CD14-positive monocyte (primary cell): ENCODE measurements at regions not wholly inside any gene's neighbourhood (a gene's known extent, or its start where the extent isn't known, plus 50 kb on each side); places are given as distances from the start of the nearest gene placed in this dataset.

ENCODE experiments used
- DNase-seq, 3 donors: peaks; one replicate each; pipeline ENCODE4 v3.0.0-alpha.2; 2011 to 2022
- H2AFZ ChIP-seq: 2 replicates; pipeline ENCODE4 v1.6.0; 2012; ENCODE audit warnings: mild to moderate bottlenecking, low read depth, low read length, inconsistent platforms; ENCODE audit not compliant: insufficient read depth, poor library complexity, severe bottlenecking
- H3K27ac ChIP-seq, 2 donors: 1 replicate in 1 of 2; 2 replicates in 1 of 2; pipeline ENCODE4 v1.5.1; 2012 to 2013; ENCODE audit warnings: low read length in 2 of 2, control low read depth in 1 of 2, inconsistent platforms in 1 of 2, low read depth in 1 of 2, mild to moderate bottlenecking in 1 of 2
- H3K27me3 ChIP-seq, 2 donors: one replicate each; pipeline versions ENCODE4 v1.6.0 to v1.6.1; 2011 to 2013; ENCODE audit warnings: low read length in 2 of 2; ENCODE audit not compliant: control insufficient read depth in 2 of 2, insufficient read depth in 2 of 2
- H3K36me3 ChIP-seq, 2 donors: replicated peaks in 1 of 2; 1 replicate in 1 of 2; 2 replicates in 1 of 2; pipeline versions ENCODE4 v1.5.1 to v1.6.1; 2012 to 2013; ENCODE audit warnings: low read length in 2 of 2, control low read depth in 1 of 2, inconsistent platforms in 1 of 2, mild to moderate bottlenecking in 1 of 2; ENCODE audit not compliant: insufficient read depth in 2 of 2, control insufficient read depth in 1 of 2
- H3K4me1 ChIP-seq, 2 donors: 1 replicate in 1 of 2; 2 replicates in 1 of 2; pipeline versions ENCODE4 v1.5.1 to v1.6.1; 2012 to 2013; ENCODE audit warnings: low read length in 2 of 2, control low read depth in 1 of 2, inconsistent platforms in 1 of 2, mild to moderate bottlenecking in 1 of 2, moderate library complexity in 1 of 2; ENCODE audit not compliant: insufficient read depth in 2 of 2, control insufficient read depth in 1 of 2
- H3K4me2 ChIP-seq: replicated peaks from 2 replicates; pipeline ENCODE3; 2012; ENCODE audit warnings: low read length, moderate library complexity, mild to moderate bottlenecking; ENCODE audit not compliant: poor library complexity, severe bottlenecking; ENCODE audit errors: extremely low read depth
- H3K4me3 ChIP-seq, 3 experiments: fragments of 200-600 bp in 1 of 3; sonication (generic) in 1 of 3; replicated peaks in 1 of 3; 1 replicate in 2 of 3; 2 replicates in 1 of 3; pipeline ENCODE4 v1.5.1; 2011 to 2013; ENCODE audit warnings: low read length in 3 of 3, mild to moderate bottlenecking in 3 of 3, control low read depth in 2 of 3, low read depth in 2 of 3, inconsistent platforms in 1 of 3, moderate library complexity in 1 of 3
- H3K79me2 ChIP-seq: 2 replicates; pipeline ENCODE4 v1.6.0; 2012; ENCODE audit warnings: mild to moderate bottlenecking, control low read depth, inconsistent platforms, low read length, moderate library complexity; ENCODE audit not compliant: insufficient read depth
- H3K9ac ChIP-seq: 2 replicates; pipeline ENCODE4 v1.6.0; 2017; ENCODE audit warnings: low read length, mild to moderate bottlenecking; ENCODE audit not compliant: insufficient read depth, poor library complexity, severe bottlenecking
- H3K9me3 ChIP-seq, 2 donors: replicated peaks in 1 of 2; 1 replicate in 1 of 2; 2 replicates in 1 of 2; pipeline versions ENCODE4 v1.5.1 to v1.6.1; 2012 to 2013; ENCODE audit warnings: low read length in 2 of 2, control low read depth in 1 of 2; ENCODE audit not compliant: control insufficient read depth in 1 of 2, insufficient read depth in 1 of 2
- H4K20me1 ChIP-seq: 2 replicates; pipeline ENCODE4 v1.6.0; 2012; ENCODE audit warnings: mild to moderate bottlenecking, low read length, control low read depth, moderate library complexity; ENCODE audit not compliant: insufficient read depth
- H3K27ac Mint-ChIP-seq, 7 donors: one replicate each; pipeline ENCODE4 v1.8.0; 2020; ENCODE audit warnings: mild to moderate bottlenecking in 7 of 7, mixed read lengths in 7 of 7, moderate library complexity in 6 of 7, inconsistent platforms in 2 of 7
- H3K27me3 Mint-ChIP-seq, 3 donors: one replicate each; pipeline ENCODE4 v1.8.0; 2021 to 2022; ENCODE audit warnings: low read depth in 3 of 3, mild to moderate bottlenecking in 3 of 3, mixed read lengths in 3 of 3, moderate library complexity in 3 of 3, inconsistent platforms in 1 of 3
- H3K36me3 Mint-ChIP-seq, 2 donors: one replicate each; pipeline ENCODE4 v1.8.0; 2020; ENCODE audit warnings: mixed read lengths in 2 of 2, inconsistent platforms in 1 of 2, mild to moderate bottlenecking in 1 of 2
- H3K4me1 Mint-ChIP-seq: one replicate; pipeline ENCODE4 v1.8.0; 2020; ENCODE audit warnings: mild to moderate bottlenecking, mixed read lengths
- H3K4me3 Mint-ChIP-seq, 2 donors: one replicate each; pipeline ENCODE4 v1.8.0; 2020; ENCODE audit warnings: mild to moderate bottlenecking in 2 of 2, mixed read lengths in 2 of 2, moderate library complexity in 1 of 2
- H3K9me3 Mint-ChIP-seq, 7 donors: one replicate each; pipeline ENCODE4 v1.8.0; 2020 to 2022; ENCODE audit warnings: mixed read lengths in 7 of 7, mild to moderate bottlenecking in 6 of 7, moderate library complexity in 6 of 7, inconsistent platforms in 2 of 7
- WGBS: methylation state at CpG from one replicate; pipeline ENCODE4 v1.1.5; 2013; ENCODE audit warnings: missing lambda C conversion rate; ENCODE audit not compliant: insufficient coverage; 5-methylcytosine and 5-hydroxymethylcytosine counted together
- intact Hi-C, 2 donors: fragments of 100-400 bp; cut with micrococcal nuclease; formaldehyde crosslinking; loops; one replicate each; pipeline versions ENCODE4 v1.15.0 to v1.15.1; 2023
- TF ChIP-seq, protein P1 (sequence below): fragments of 200-600 bp; IDR thresholded peaks from one replicate; pipeline ENCODE4 v1.8.0; 2022; ENCODE audit warnings: antibody characterized with exemption, mild to moderate bottlenecking

DNA sequence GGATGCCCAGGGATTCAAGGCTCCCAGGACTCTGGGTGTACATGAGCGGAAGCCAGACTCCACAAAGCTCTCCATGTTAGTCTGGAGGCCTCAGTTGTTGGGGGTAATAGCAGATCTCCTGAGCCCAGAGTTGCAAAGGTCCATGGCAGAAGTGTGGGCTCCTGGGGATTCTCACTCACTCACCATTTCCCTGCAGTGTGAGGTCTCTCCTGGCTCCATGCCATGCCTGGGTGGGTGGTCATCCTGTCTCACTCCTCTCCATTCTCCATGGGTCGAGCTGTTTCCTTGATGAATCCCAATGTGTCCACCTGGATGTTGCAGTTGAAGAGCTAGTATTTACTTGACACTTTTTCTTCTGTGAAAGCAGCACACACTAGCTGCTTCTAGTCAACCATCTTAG, 156.8 kb upstream of the LRRC7 start:
- no peak for DNase-seq
- intact Hi-C loops: no loop called here

DNA sequence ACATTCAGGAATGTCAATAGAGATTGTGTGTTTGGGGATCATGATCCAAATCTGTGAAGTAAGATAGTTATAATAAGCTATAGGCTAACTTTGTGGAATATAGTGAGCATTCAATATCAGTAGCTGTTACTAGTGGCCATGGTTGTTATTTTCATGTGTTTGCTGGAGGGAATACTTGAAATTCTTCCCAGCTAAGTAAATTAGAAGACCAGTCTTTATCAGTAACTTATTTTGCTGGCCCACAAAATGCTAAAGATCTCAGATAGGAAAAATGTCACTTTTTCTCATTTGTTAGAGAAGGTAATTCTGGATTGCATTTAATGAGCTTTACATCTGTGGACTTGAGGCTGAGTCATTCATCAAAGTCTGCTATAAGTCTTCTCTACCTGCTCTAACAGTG, 156.1 kb upstream of the LRRC7 start:
- Histone ChIP-seq H3K27ac (no peak overlapping the region), H2AFZ (no peak overlapping the region), H3K9ac (no peak overlapping the region), H3K9me3 (peaks cover 3 to 20% of the 10 kb centered on the region in 2 donors), H3K4me2 (no peak overlapping the region), H3K4me3 (no peak overlapping the region), H3K4me1 (no peaks in the 10 kb centered on the region), H3K79me2 (no peaks in the 10 kb centered on the region), H3K36me3 (no peaks in the 10 kb centered on the region), H3K27me3 (no peaks in the 10 kb centered on the region), H4K20me1 (no peaks in the 10 kb centered on the region)
- no peaks in the 10 kb centered on the region for H3K4me1 Mint-ChIP-seq
- TF ChIP-seq, protein P1, sequence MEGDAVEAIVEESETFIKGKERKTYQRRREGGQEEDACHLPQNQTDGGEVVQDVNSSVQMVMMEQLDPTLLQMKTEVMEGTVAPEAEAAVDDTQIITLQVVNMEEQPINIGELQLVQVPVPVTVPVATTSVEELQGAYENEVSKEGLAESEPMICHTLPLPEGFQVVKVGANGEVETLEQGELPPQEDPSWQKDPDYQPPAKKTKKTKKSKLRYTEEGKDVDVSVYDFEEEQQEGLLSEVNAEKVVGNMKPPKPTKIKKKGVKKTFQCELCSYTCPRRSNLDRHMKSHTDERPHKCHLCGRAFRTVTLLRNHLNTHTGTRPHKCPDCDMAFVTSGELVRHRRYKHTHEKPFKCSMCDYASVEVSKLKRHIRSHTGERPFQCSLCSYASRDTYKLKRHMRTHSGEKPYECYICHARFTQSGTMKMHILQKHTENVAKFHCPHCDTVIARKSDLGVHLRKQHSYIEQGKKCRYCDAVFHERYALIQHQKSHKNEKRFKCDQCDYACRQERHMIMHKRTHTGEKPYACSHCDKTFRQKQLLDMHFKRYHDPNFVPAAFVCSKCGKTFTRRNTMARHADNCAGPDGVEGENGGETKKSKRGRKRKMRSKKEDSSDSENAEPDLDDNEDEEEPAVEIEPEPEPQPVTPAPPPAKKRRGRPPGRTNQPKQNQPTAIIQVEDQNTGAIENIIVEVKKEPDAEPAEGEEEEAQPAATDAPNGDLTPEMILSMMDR: no peak
- intact Hi-C loops: no loop called here
- H3K4me3 Mint-ChIP-seq: no peak overlapping the region
- H3K27me3 Mint-ChIP-seq: no peaks in the 10 kb centered on the region
- H3K36me3 Mint-ChIP-seq: no peaks in the 10 kb centered on the region
- H3K9me3 Mint-ChIP-seq: peaks cover 0 to 16% (median 6%) of the 10 kb centered on the region in 7 donors
- no peak overlapping the region for H3K27ac Mint-ChIP-seq
- DNase-seq: no peak

More for the DNA sequence above, 156.8 kb upstream of the LRRC7 start:
- H3K9me3 ChIP-seq: peaks cover 3 to 20% of the 10 kb centered on the region in 2 donors
- H3K4me1 ChIP-seq: no peaks in the 10 kb centered on the region
- H3K79me2 ChIP-seq: no peaks in the 10 kb centered on the region
- H4K20me1 ChIP-seq: no peaks in the 10 kb centered on the region
- no peaks in the 10 kb centered on the region for H3K27me3 Mint-ChIP-seq
- H3K27me3 ChIP-seq: no peaks in the 10 kb centered on the region
- peaks cover 0 to 16% (median 6%) of the 10 kb centered on the region in 7 donors for H3K9me3 Mint-ChIP-seq
- H3K4me1 Mint-ChIP-seq: no peaks in the 10 kb centered on the region
- no peaks in the 10 kb centered on the region for H3K36me3 ChIP-seq
- no peak overlapping the region for H3K27ac ChIP-seq
- no peak overlapping the region for H3K4me2 ChIP-seq
- no peak overlapping the region for H3K27ac Mint-ChIP-seq
- no peak overlapping the region for H2AFZ ChIP-seq
- WGBS: no CpG with 5 or more reads among the region's 2 CpGs
- H3K36me3 Mint-ChIP-seq: no peaks in the 10 kb centered on the region
- no peak overlapping the region for H3K4me3 ChIP-seq
- no peak overlapping the region for H3K9ac ChIP-seq
- TF ChIP-seq, protein P1: no peak
- H3K4me3 Mint-ChIP-seq: no peak overlapping the region
